ENCODE measurements at regions not wholly inside any gene's neighbourhood (a gene's known extent, or its start where the extent isn't known, plus 50 kb on each side); places are given as distances from the start of the nearest gene placed in this dataset.

GRCh38 chr6:95071464-95071863 is 505.9 kb upstream of the MANEA start:
- DNase-seq (ENCODE audit: low spot score), result no peak

- DNase-seq (ENCODE audit: low spot score), result no peak
Measured at GRCh38 chr6:95078457-95078856, 498.9 kb upstream of the MANEA start.

- DNase-seq (ENCODE audit: low spot score), result no peak
Measured at GRCh38 chr6:95081231-95081630, 496.1 kb upstream of the MANEA start.

GRCh38 chr6:95081949-95082348 is 495.4 kb upstream of the MANEA start:
- DNase-seq (ENCODE audit: low spot score), result no peak

GRCh38 chr6:95083506-95083905 is 493.8 kb upstream of the MANEA start:
- DNase-seq (ENCODE audit: low spot score), result no peak

GRCh38 chr6:95084867-95085266 is 492.5 kb upstream of the MANEA start:
- DNase-seq (ENCODE audit: low spot score), result no peak

GRCh38 chr6:95087394-95088097 is 489.8 kb upstream of the MANEA start:
- no peak for DNase-seq (ENCODE audit: low spot score)

GRCh38 chr6:95091823-95092436 is 485.4 kb upstream of the MANEA start:
- DNase-seq (ENCODE audit: low spot score), result peak; percentile 2

- DNase-seq (ENCODE audit: low spot score), result no peak
Measured at GRCh38 chr6:95093154-95093553, 484.2 kb upstream of the MANEA start.

- DNase-seq (ENCODE audit: low spot score), result no peak
Measured at GRCh38 chr6:95094751-95095663, 482.3 kb upstream of the MANEA start.

- DNase-seq (ENCODE audit: low spot score), result no peak
Measured at GRCh38 chr6:95095855-95096254, 481.5 kb upstream of the MANEA start.

- DNase-seq (ENCODE audit: low spot score), result no peak
Measured at GRCh38 chr6:95099410-95099809, 477.9 kb upstream of the MANEA start.

GRCh38 chr6:95109212-95109611 is 468.1 kb upstream of the MANEA start:
- no peak for DNase-seq (ENCODE audit: low spot score)

- DNase-seq (ENCODE audit: low spot score), result no peak
Measured at GRCh38 chr6:95110767-95111166, 466.6 kb upstream of the MANEA start.

GRCh38 chr6:95117236-95117635 is 460.1 kb upstream of the MANEA start:
- DNase-seq (ENCODE audit: low spot score), result no peak

- DNase-seq (ENCODE audit: low spot score), result no peak
Measured at GRCh38 chr6:95119927-95120326, 457.4 kb upstream of the MANEA start.

GRCh38 chr6:95120984-95121383 is 456.4 kb upstream of the MANEA start:
- no peak for DNase-seq (ENCODE audit: low spot score)

GRCh38 chr6:95127261-95127660 is 450.1 kb upstream of the MANEA start:
- DNase-seq (ENCODE audit: low spot score), result no peak

- DNase-seq (ENCODE audit: low spot score), result no peak
Measured at GRCh38 chr6:95128439-95128838, 448.9 kb upstream of the MANEA start.

- no peak for DNase-seq (ENCODE audit: low spot score)
Measured at GRCh38 chr6:95128947-95129346, 448.4 kb upstream of the MANEA start.

GRCh38 chr6:95133578-95133977 is 443.8 kb upstream of the MANEA start:
- no peak for DNase-seq (ENCODE audit: low spot score)

GRCh38 chr6:95135182-95135581 is 442.2 kb upstream of the MANEA start:
- no peak for DNase-seq (ENCODE audit: low spot score)

GRCh38 chr6:95142101-95142500 is 435.2 kb upstream of the MANEA start:
- DNase-seq (ENCODE audit: low spot score), result no peak

Data from hematopoietic multipotent progenitor cell treated with erythropoietin and hydrocortisone succinate and interleukin-3 and kit ligand, for 15 days (in vitro differentiated cells).